Endothelial cell of umbilical vein (primary cell): ENCODE measurements at regions not wholly inside any gene's neighbourhood (a gene's known extent, or its start where the extent isn't known, plus 50 kb on each side); places are given as distances from the start of the nearest gene placed in this dataset.

ENCODE experiments used
- BruUV-seq: library from RNA; stranded (reverse); fragments of 400-500 nt; replicated peaks from 2 replicates; lab custom pipeline; 2021; lab: Mats Ljungman, UMichigan
- CTCF ChIA-PET: fragments of 300-600, 350-600 bp; sonication (Branson Sonifier 250); formaldehyde crosslinking; loops from one replicate; lab custom pipeline; 2021; ENCODE audit warnings: antibody characterized with exemption, inconsistent platforms; lab: Charles Lee
- POLR2A ChIA-PET: fragments of 300-600, 350-600 bp; sonication (Branson Sonifier 250); formaldehyde crosslinking; loops from one replicate; lab custom pipeline; 2021; ENCODE audit warnings: antibody characterized with exemption, inconsistent platforms; lab: Charles Lee
- DNase-seq: peaks from one replicate; pipeline ENCODE4 v3.0.0-alpha.2; 2011; ENCODE audit warnings: low read depth, low spot score
- FAIRE-seq: peaks from 2 replicates; lab custom pipeline; 2011; peaks lifted over from hg19 to GRCh38; lab: Jason Lieb, UNC
- H2AFZ ChIP-seq: 2 replicates; pipeline ENCODE4 v1.6.0; 2012; ENCODE audit warnings: low read depth, low read length, control low read depth, inconsistent platforms
- H3K27ac ChIP-seq: 2 replicates; pipeline ENCODE4 v1.5.1; 2011; ENCODE audit warnings: low read depth, mild to moderate bottlenecking, control low read depth, low read length, moderate library complexity; ENCODE audit not compliant: insufficient read depth
- H3K27me3 ChIP-seq, 2 experiments: 2 replicates each; pipeline versions ENCODE4 v1.6.0 to v1.6.1; 2011; ENCODE audit warnings: low read length in 2 of 2, mixed read lengths in 1 of 2; ENCODE audit not compliant: control insufficient read depth in 2 of 2, insufficient read depth in 2 of 2
- H3K36me3 ChIP-seq, 2 experiments: 2 replicates in 1 of 2; 3 replicates in 1 of 2; pipeline ENCODE4 v1.5.1; 2011; ENCODE audit warnings: low read length in 2 of 2, mild to moderate bottlenecking in 1 of 2, moderate library complexity in 1 of 2; ENCODE audit not compliant: control insufficient read depth in 2 of 2, insufficient read depth in 2 of 2; ENCODE audit errors: extremely low read depth in 1 of 2
- H3K4me1 ChIP-seq: 3 replicates; pipeline ENCODE4 v1.5.1; 2011; ENCODE audit warnings: mild to moderate bottlenecking, low read length; ENCODE audit not compliant: control insufficient read depth, insufficient read depth; ENCODE audit errors: extremely low read depth
- H3K4me2 ChIP-seq: 2 replicates; pipeline ENCODE4 v1.6.1; 2011; ENCODE audit warnings: low read length, control low read depth, mixed read lengths; ENCODE audit not compliant: insufficient read depth
- H3K4me3 ChIP-seq, 3 experiments: fragments of 200-600 bp in 1 of 3; sonication (generic), shearing (Covaris generic) in 1 of 3; replicated peaks in 1 of 3; 2 replicates each; pipeline ENCODE4 v1.5.1; 2011 to 2016; ENCODE audit warnings: control low read depth in 3 of 3, low read length in 3 of 3, mild to moderate bottlenecking in 2 of 3, inconsistent platforms in 1 of 3, low read depth in 1 of 3, moderate library complexity in 1 of 3; ENCODE audit not compliant: insufficient read depth in 1 of 3
- H3K79me2 ChIP-seq: 2 replicates; pipeline ENCODE4 v1.6.0; 2012; ENCODE audit warnings: low read length, inconsistent platforms; ENCODE audit not compliant: control insufficient read depth, insufficient read depth
- H3K9ac ChIP-seq: replicated peaks from 2 replicates; pipeline ENCODE3; 2011; ENCODE audit warnings: low read length, control low read depth; ENCODE audit not compliant: insufficient read depth; ENCODE audit errors: extremely low read depth
- H3K9me1 ChIP-seq: replicated peaks from 3 replicates; pipeline ENCODE4 v1.6.0; 2011; ENCODE audit warnings: mild to moderate bottlenecking, low read length; ENCODE audit not compliant: control insufficient read depth, insufficient read depth; ENCODE audit errors: extremely low read depth
- H3K9me3 ChIP-seq: replicated peaks from 2 replicates; pipeline ENCODE4 v1.5.1; 2012; ENCODE audit warnings: low read length, inconsistent platforms; ENCODE audit not compliant: control insufficient read depth, insufficient read depth
- H4K20me1 ChIP-seq: replicated peaks from 2 replicates; pipeline ENCODE3; 2011; ENCODE audit warnings: mild to moderate bottlenecking, low read length; ENCODE audit not compliant: control insufficient read depth, insufficient read depth; ENCODE audit errors: extremely low read depth
- CTCF ChIP-seq, 2 donors: IDR thresholded peaks; 1 replicate in 1 of 2; 2 replicates in 1 of 2; pipeline ENCODE4 v1.5.1; 2011; ENCODE audit warnings: low read length in 2 of 2, mild to moderate bottlenecking in 2 of 2, moderate library complexity in 2 of 2, control low read depth in 1 of 2, inconsistent platforms in 1 of 2, low read depth in 1 of 2; ENCODE audit not compliant: insufficient read depth in 1 of 2; ENCODE audit errors: extremely low read depth in 1 of 2
- FOS ChIP-seq: IDR thresholded peaks from 2 replicates; pipeline ENCODE4 v1.6.1; 2011; ENCODE audit warnings: mild to moderate bottlenecking, low read length, moderate library complexity, borderline replicate concordance; ENCODE audit not compliant: insufficient read depth
- GATA2 ChIP-seq: IDR thresholded peaks from 2 replicates; pipeline ENCODE4 v1.7.0; 2011; ENCODE audit warnings: low read depth, mild to moderate bottlenecking, moderate library complexity, mixed read lengths, low read length; ENCODE audit not compliant: insufficient read length, insufficient read depth
- MYC ChIP-seq: IDR thresholded peaks from one replicate; pipeline ENCODE4 v1.6.1; 2011; ENCODE audit warnings: mild to moderate bottlenecking, low read depth, low read length
- POLR2A ChIP-seq: IDR thresholded peaks from 2 replicates; pipeline ENCODE4 v1.6.1; 2012; ENCODE audit warnings: low read depth, mild to moderate bottlenecking, control low read depth, low read length
- POLR2AphosphoS5 ChIP-seq: IDR thresholded peaks from 2 replicates; pipeline ENCODE4 v1.6.1; 2012; ENCODE audit warnings: low read depth, mild to moderate bottlenecking, control low read depth, low read length, moderate library complexity; ENCODE audit not compliant: insufficient read depth
- dilution Hi-C: fragments of 300-500 bp; cut with MboI; formaldehyde crosslinking; loops from one replicate; pipeline ENCODE4 v1.15.0; 2019; ENCODE audit warnings: low sequenced_read_pairs; ENCODE audit not compliant: extremely low pct_ligation_motif_present
- intact Hi-C: fragments of 100-400 bp; cut with micrococcal nuclease; formaldehyde crosslinking; loops from one replicate; pipeline ENCODE4 v1.10.0; 2022
- TF ChIP-seq, protein P1 (sequence below): IDR thresholded peaks from 2 replicates; pipeline ENCODE4 v1.6.1; 2011; ENCODE audit not compliant: insufficient read depth, insufficient read length

- no peaks in the 10 kb centered on the region for H3K27me3 ChIP-seq
- intact Hi-C loops = no loop called here
- dilution Hi-C loops = no loop called here
- TF ChIP-seq, protein P1, sequence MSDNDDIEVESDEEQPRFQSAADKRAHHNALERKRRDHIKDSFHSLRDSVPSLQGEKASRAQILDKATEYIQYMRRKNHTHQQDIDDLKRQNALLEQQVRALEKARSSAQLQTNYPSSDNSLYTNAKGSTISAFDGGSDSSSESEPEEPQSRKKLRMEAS = no peak
- TF ChIP-seq FOS (no peak), POLR2A (no peak), MYC (no peak), GATA2 (no peak), CTCF (IDR thresholded peaks at IDR 0.05; ENCODE audit: extremely low read depth in 1 of 2, insufficient read depth in 1 of 2, low read depth in 1 of 2, low read length in 2 of 2) (no peak), POLR2AphosphoS5 (no peak)
- no peaks in the 10 kb centered on the region for H3K9me3 ChIP-seq
- H3K4me3 ChIP-seq = no peak overlapping the region
- H3K27ac ChIP-seq = no peak overlapping the region
- H3K4me2 ChIP-seq = no peak overlapping the region
- no peaks in the 10 kb centered on the region for H3K9me1 ChIP-seq
- DNase-seq = no peak
- no peaks in the 10 kb centered on the region for H3K79me2 ChIP-seq
- ChIA-PET POLR2A (no interaction called here), CTCF (no interaction called here)
- no peaks in the 10 kb centered on the region for H3K4me1 ChIP-seq
- no TSS peak for BruUV-seq
- H2AFZ ChIP-seq = no peak overlapping the region
- no peaks in the 10 kb centered on the region for H3K36me3 ChIP-seq
- no peaks in the 10 kb centered on the region for H4K20me1 ChIP-seq
- no peak overlapping the region for H3K9ac ChIP-seq
- no peak for FAIRE-seq
Measured at GRCh38 chrX:122579526-122579925, 604.6 kb upstream of the GRIA3 start.
